Nephron progenitor cell (in vitro differentiated cells): ENCODE measurements at regions not wholly inside any gene's neighbourhood (a gene's known extent, or its start where the extent isn't known, plus 50 kb on each side); places are given as distances from the start of the nearest gene placed in this dataset.

Experiments used
- DNase-seq: peaks from one replicate; pipeline ENCODE4 v3.0.0; 2021
- H3K27ac Mint-ChIP-seq: 2 replicates; pipeline ENCODE4 v1.8.0; 2021; ENCODE audit warnings: mild to moderate bottlenecking, moderate library complexity, mixed read lengths
- H3K27me3 Mint-ChIP-seq: 2 replicates; pipeline ENCODE4 v1.8.0; 2021; ENCODE audit warnings: mild to moderate bottlenecking, low read depth, mixed read lengths; ENCODE audit not compliant: poor library complexity
- H3K36me3 Mint-ChIP-seq: 2 replicates; pipeline ENCODE4 v1.8.0; 2021; ENCODE audit warnings: low read depth, mixed read lengths
- H3K4me1 Mint-ChIP-seq: 2 replicates; pipeline ENCODE4 v1.8.0; 2021; ENCODE audit warnings: mixed read lengths
- H3K4me3 Mint-ChIP-seq: 2 replicates; pipeline ENCODE4 v1.8.0; 2021; ENCODE audit warnings: mild to moderate bottlenecking, moderate library complexity, mixed read lengths
- H3K9me3 Mint-ChIP-seq: 2 replicates; pipeline ENCODE4 v1.8.0; 2021; ENCODE audit warnings: mild to moderate bottlenecking, moderate library complexity, mixed read lengths
- CTCF ChIP-seq: fragments of 200-600 bp; sonication (generic); IDR thresholded peaks from 2 replicates; pipeline ENCODE4 v1.5.0; 2021; ENCODE audit warnings: antibody characterized with exemption

GRCh38 chr17:17402558-17402957 lies 74.2 kb upstream of the MED9 start:
- Mint-ChIP-seq H3K4me1 (peaks cover 43% of the 10 kb centered on the region), H3K4me3 (no peak overlapping the region), H3K9me3 (no peaks in the 10 kb centered on the region), H3K36me3 (no peaks in the 10 kb centered on the region), H3K27ac (no peak overlapping the region), H3K27me3 (peaks cover 15% of the 10 kb centered on the region)
- no peak for DNase-seq
- TF ChIP-seq CTCF, result no peak

- H3K4me3 Mint-ChIP-seq, result no peak overlapping the region
Observed at GRCh38 chr17:17403065-17403464, 73.7 kb upstream of the MED9 start.

GRCh38 chr17:17403899-17404576 lies 72.8 kb upstream of the MED9 start:
- Mint-ChIP-seq H3K27me3 (peaks cover 22% of the 10 kb centered on the region), H3K4me1 (peaks cover 38% of the 10 kb centered on the region), H3K36me3 (no peaks in the 10 kb centered on the region), H3K9me3 (no peaks in the 10 kb centered on the region), H3K27ac (no peak overlapping the region), H3K4me3 (no peak overlapping the region)
- no peak for TF ChIP-seq CTCF
- DNase-seq, result no peak

More at GRCh38 chr17:17403065-17403464, 73.7 kb upstream of the MED9 start:
- no peaks in the 10 kb centered on the region for H3K36me3 Mint-ChIP-seq
- no peak overlapping the region for H3K27ac Mint-ChIP-seq
- DNase-seq, result no peak
- no peaks in the 10 kb centered on the region for H3K9me3 Mint-ChIP-seq
- no peak for TF ChIP-seq CTCF
- peaks cover 17% of the 10 kb centered on the region for H3K27me3 Mint-ChIP-seq
- peaks cover 43% of the 10 kb centered on the region for H3K4me1 Mint-ChIP-seq

GRCh38 chr17:17405673-17406072 lies 71.1 kb upstream of the MED9 start:
- TF ChIP-seq CTCF, result no peak
- no peak overlapping the region for H3K4me3 Mint-ChIP-seq
- H3K27me3 Mint-ChIP-seq, result peaks cover 38% of the 10 kb centered on the region
- peaks cover 29% of the 10 kb centered on the region for H3K4me1 Mint-ChIP-seq
- H3K36me3 Mint-ChIP-seq, result no peaks in the 10 kb centered on the region
- DNase-seq, result no peak
- H3K9me3 Mint-ChIP-seq, result no peaks in the 10 kb centered on the region
- H3K27ac Mint-ChIP-seq, result no peak overlapping the region

DNA sequence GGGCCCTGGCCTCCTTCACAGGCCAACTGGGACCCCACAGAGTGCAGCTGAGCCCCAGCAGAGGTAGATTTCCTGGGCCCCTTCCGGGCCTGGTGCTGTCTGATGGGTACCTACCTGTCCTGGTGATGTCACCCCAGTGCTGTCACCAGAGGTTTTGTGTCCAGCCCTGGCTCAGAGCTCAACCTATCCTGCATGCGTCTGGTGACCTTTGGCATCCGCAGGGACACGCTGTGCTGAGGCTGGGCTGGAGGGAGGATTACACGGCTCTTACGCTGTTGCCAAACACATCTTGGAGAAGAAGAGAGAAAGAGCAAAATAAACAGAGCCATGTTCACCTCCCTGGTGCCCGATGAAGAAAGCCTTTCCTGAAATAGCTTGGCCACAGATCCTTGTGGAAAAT lies 70.6 kb upstream of the MED9 start:
- Mint-ChIP-seq H3K27me3 (peaks cover 39% of the 10 kb centered on the region), H3K4me1 (peaks cover 29% of the 10 kb centered on the region), H3K9me3 (no peaks in the 10 kb centered on the region), H3K27ac (no peak overlapping the region), H3K36me3 (no peaks in the 10 kb centered on the region), H3K4me3 (no peak overlapping the region)
- no peak for TF ChIP-seq CTCF
- DNase-seq, result no peak

DNA sequence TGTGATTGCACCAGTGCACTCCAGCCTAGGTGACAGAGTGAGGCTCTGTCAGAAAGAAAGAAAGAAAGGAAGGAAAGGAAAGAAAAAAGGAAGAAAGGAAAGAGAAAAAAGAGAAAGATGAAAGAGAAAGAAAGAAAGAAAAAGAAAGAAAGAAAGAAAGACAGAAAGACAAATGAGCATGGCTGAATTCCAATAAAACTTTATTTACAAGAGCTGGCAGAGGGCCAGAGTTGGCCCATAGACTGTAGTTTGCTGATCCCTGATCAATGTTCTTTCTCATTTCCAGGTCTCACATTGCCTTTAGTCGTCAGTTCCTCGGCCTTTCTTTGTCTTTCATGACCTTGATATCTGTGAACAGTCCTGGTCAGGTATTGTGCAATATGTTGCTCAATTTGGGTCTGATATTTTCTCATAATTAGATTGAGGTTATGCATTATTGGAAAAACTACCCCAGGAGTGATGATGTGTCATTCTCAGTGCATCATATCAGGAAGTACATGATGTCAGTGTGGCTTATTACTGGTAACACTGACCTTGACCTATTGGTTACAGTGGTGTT lies 68.5 kb upstream of the MED9 start:
- Mint-ChIP-seq H3K4me1 (peaks cover 18% of the 10 kb centered on the region), H3K9me3 (no peaks in the 10 kb centered on the region), H3K27ac (no peak overlapping the region), H3K36me3 (no peaks in the 10 kb centered on the region), H3K4me3 (no peak overlapping the region), H3K27me3 (peaks cover 45% of the 10 kb centered on the region)
- no peak for DNase-seq
- TF ChIP-seq CTCF, result no peak
